Pancreas (tissue), 10 donors: ENCODE measurements at regions not wholly inside any gene's neighbourhood (a gene's known extent, or its start where the extent isn't known, plus 50 kb on each side); places are given as distances from the start of the nearest gene placed in this dataset.

Source experiments
- ATAC-seq, 4 donors: fragments of 200-7000 bp; cut with Tn5 transposase; one replicate each; pipeline versions ENCODE4 v1.8.0 to v1.9.1; 2020; ENCODE audit warnings: mild to moderate bottlenecking in 4 of 4, moderate library complexity in 4 of 4
- DNase-seq, 6 donors: peaks; one replicate each; pipeline ENCODE4 v3.0.0-alpha.2; 2020
- FAIRE-seq: peaks from 2 replicates; lab custom pipeline; 2012; peaks lifted over from hg19 to GRCh38; lab: Jason Lieb, UNC
- H3K27ac ChIP-seq, 4 donors: fragments of 200-600 bp; sonication (generic); 1 replicate in 3 of 4; 2 replicates in 1 of 4; pipeline versions ENCODE4 v1.5.0 to v1.8.0; 2020
- H3K27me3 ChIP-seq, 4 donors: fragments of 200-600 bp; one replicate each; pipeline ENCODE4 v1.8.0; 2021
- H3K36me3 ChIP-seq, 3 donors: fragments of 200-600 bp; sonication (generic) in 1 of 3; one replicate each; pipeline versions ENCODE4 v1.5.0 to v1.8.0; 2020 to 2021
- H3K4me1 ChIP-seq, 3 donors: fragments of 200-600 bp; one replicate each; pipeline ENCODE4 v1.8.0; 2021
- H3K4me3 ChIP-seq, 4 donors: fragments of 200-600 bp; sonication (generic) in 2 of 4; one replicate each; pipeline versions ENCODE4 v1.5.0 to v1.8.0; 2020 to 2021
- H3K9me3 ChIP-seq, 4 donors: fragments of 200-600 bp; one replicate each; pipeline ENCODE4 v1.8.0; 2021
- CTCF ChIP-seq, 4 donors: fragments of 200-600 bp; sonication (generic) in 3 of 4; IDR thresholded peaks; one replicate each; pipeline versions ENCODE4 v1.5.0 to v1.8.0; 2021; ENCODE audit warnings: antibody characterized with exemption in 4 of 4
- WGBS, 2 donors: extraction: QIAGEN DNeasy Blood & Tissue Kit; methylation state at CpG; one replicate each; pipeline ENCODE4 v1.1.7; 2013; 5-methylcytosine and 5-hydroxymethylcytosine counted together
- intact Hi-C, 3 donors: fragments of 100-400 bp; cut with DNase I; formaldehyde crosslinking; loops; one replicate each; pipeline versions ENCODE4 v1.11.1 to v1.14.2; 2022
- donor health status: healthy with polysubstance abuse.
- donor health status: DM: no; HTN: no; CAD: no; lungs with moderate emphysema.
- donor health status: DM: no; HTN: no; CAD: no.
- donor health status: control.
- donor health status: control.
- donor health status: Bipolar disorder and iron deficiency.
- donor health status: DM: yes; HTN: yes; CAD: no.
- donor health status: DM: no; HTN: no; CAD: no.
- donor health status: DM: no; HTN: no; CAD: no.
- donor health status: DM: yes; HTN: yes; CAD: no.

GRCh38 chr4:81874661-81875515 lies 403.2 kb upstream of the RASGEF1B start:
- no peaks in the 10 kb centered on the region for H3K9me3 ChIP-seq
- no peak overlapping the region for H3K4me3 ChIP-seq
- DNase-seq = no peak
- intact Hi-C loops = no loop called here
- H3K27ac ChIP-seq = no peak overlapping the region
- H3K36me3 ChIP-seq = no peaks in the 10 kb centered on the region
- 62 to 73% methylated on average over 3 of the region's 3 CpGs for WGBS, 2 donors
- no peaks in the 10 kb centered on the region for H3K27me3 ChIP-seq
- FAIRE-seq = no peak
- no peak for TF ChIP-seq CTCF (IDR thresholded peaks at IDR 0.05)
- no peak for ATAC-seq
- no peaks in the 10 kb centered on the region for H3K4me1 ChIP-seq

GRCh38 chr4:81870275-81870674 lies 398.6 kb upstream of the RASGEF1B start:
- no peaks in the 10 kb centered on the region for H3K4me1 ChIP-seq
- intact Hi-C loops = no loop called here
- WGBS, 2 donors = 79 to 83% methylated on average over 5 of the region's 5 CpGs
- H3K27me3 ChIP-seq = no peaks in the 10 kb centered on the region
- H3K9me3 ChIP-seq = no peaks in the 10 kb centered on the region
- no peak for TF ChIP-seq CTCF (IDR thresholded peaks at IDR 0.05)
- H3K4me3 ChIP-seq = no peak overlapping the region
- DNase-seq (no peak), ATAC-seq (no peak), FAIRE-seq (no peak)
- H3K27ac ChIP-seq = no peak overlapping the region
- no peaks in the 10 kb centered on the region for H3K36me3 ChIP-seq

GRCh38 chr4:81860111-81860510 lies 388.4 kb upstream of the RASGEF1B start:
- TF ChIP-seq CTCF (IDR thresholded peaks at IDR 0.05) = no peak
- no peaks in the 10 kb centered on the region for H3K27me3 ChIP-seq
- H3K9me3 ChIP-seq = no peaks in the 10 kb centered on the region
- no peak for DNase-seq
- H3K4me3 ChIP-seq = no peak overlapping the region
- no peak for ATAC-seq
- no peaks in the 10 kb centered on the region for H3K4me1 ChIP-seq
- H3K27ac ChIP-seq = no peak overlapping the region
- FAIRE-seq = no peak
- intact Hi-C loops = no loop called here
- no peaks in the 10 kb centered on the region for H3K36me3 ChIP-seq

GRCh38 chr4:81854406-81854805 lies 382.7 kb upstream of the RASGEF1B start:
- WGBS, 2 donors = 92 to 97% methylated on average over 1 of the region's 1 CpG
- Histone ChIP-seq H3K27ac (no peak overlapping the region), H3K9me3 (no peaks in the 10 kb centered on the region), H3K4me3 (no peak overlapping the region), H3K4me1 (no peaks in the 10 kb centered on the region), H3K36me3 (no peaks in the 10 kb centered on the region), H3K27me3 (no peaks in the 10 kb centered on the region)
- no peak for FAIRE-seq
- no peak for TF ChIP-seq CTCF (IDR thresholded peaks at IDR 0.05)
- no peak for DNase-seq
- intact Hi-C loops = loop anchor here in 1 of 3 donors (10.0 kb wide), 1 partner anchor 390 kb away; no protein-coding TSS in a partner anchor
- no peak for ATAC-seq
